ENCODE measurements at regions not wholly inside any gene's neighbourhood (a gene's known extent, or its start where the extent isn't known, plus 50 kb on each side); places are given as distances from the start of the nearest gene placed in this dataset.

DNA sequence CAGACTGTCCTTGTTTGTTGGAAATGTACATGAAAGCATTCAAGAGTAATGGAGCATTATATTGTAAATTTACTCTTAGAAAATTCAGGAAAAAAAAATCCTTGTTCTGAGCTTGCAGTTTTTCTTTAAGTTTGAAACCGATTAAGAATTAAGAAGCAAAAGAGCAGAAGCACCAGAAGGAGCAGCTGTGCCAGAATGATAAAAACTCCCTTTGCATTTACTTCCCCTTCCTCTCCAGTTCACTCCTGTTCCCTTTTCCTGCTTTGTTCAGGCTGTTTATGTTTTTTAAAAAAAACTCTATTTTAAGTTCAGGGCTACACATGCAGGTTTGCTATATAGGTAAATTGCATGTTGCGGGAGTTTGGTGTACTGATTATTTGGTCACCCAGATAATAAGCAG is 90.3 kb downstream of the ATOH1 start:
- TF ChIP-seq CTCF (IDR thresholded peaks at IDR 0.05) (no peak), POLR2AphosphoS5 (IDR thresholded peaks at IDR 0.05) (no peak), EP300 (IDR thresholded peaks at IDR 0.05) (no peak)
